ENCODE measurements at regions not wholly inside any gene's neighbourhood (a gene's known extent, or its start where the extent isn't known, plus 50 kb on each side); places are given as distances from the start of the nearest gene placed in this dataset.

- CTCF ChIA-PET: interaction anchor here (0.9 to 3.6 kb wide), 12 partner anchors 9 to 1345 kb away, joined by 3 to 31 read pairs (median 3); no protein-coding TSS in a partner anchor
- DNase-seq: peak; percentile 58
Measured at GRCh38 chr21:25313829-25314228, 293.5 kb downstream of the MRPL39 start.

GRCh38 chr21:25307489-25307888 lies 299.8 kb downstream of the MRPL39 start:
- POLR2A ChIA-PET: no interaction called here

More at GRCh38 chr21:25313829-25314228, 293.5 kb downstream of the MRPL39 start:
- no peak overlapping the region for H3K9ac ChIP-seq (ENCODE audit: low read length)
- H3K4me1 ChIP-seq (ENCODE audit: control insufficient read depth in 2 of 2, insufficient read depth in 2 of 2, low read length in 2 of 2): peaks cover 3 to 10% of the 10 kb centered on the region in 2 donors
- TF ChIP-seq CTCF (IDR thresholded peaks at IDR 0.05) (peak; percentile 76), EZH2 (IDR thresholded peaks at IDR 0.05; ENCODE audit: borderline replicate concordance, insufficient read depth, low read depth, low read length, poor library complexity, severe bottlenecking) (no peak)
- Mint-ChIP-seq H3K4me1 (peaks cover 13% of the 10 kb centered on the region), H3K4me3 (peak overlapping the region; percentile 42), H3K27me3 (no peaks in the 10 kb centered on the region), H3K27ac (no peak overlapping the region), H3K9me3 (ENCODE audit: insufficient read depth) (peaks cover 7% of the 10 kb centered on the region)
- H3K4me3 ChIP-seq (ENCODE audit: control extremely low read depth in 1 of 5, extremely low read depth in 1 of 5, insufficient read depth in 1 of 5, low read depth in 2 of 5, low read length in 4 of 5): peak overlapping the region in 1 of 5 experiments; percentile 13
- intact Hi-C loops (cut with micrococcal nuclease): loop anchor here (5.0 kb wide), 1 partner anchor 1462 kb away; no protein-coding TSS in a partner anchor
- ATAC-seq (ENCODE audit: low read depth): no peak
- H3K36me3 ChIP-seq (replicated peaks in 1 of 2; ENCODE audit: control extremely low read depth in 1 of 2, control insufficient read depth in 1 of 2, extremely low read depth in 1 of 2, insufficient read depth in 2 of 2, low read length in 1 of 2): no peaks in the 10 kb centered on the region
- peak overlapping the region; percentile 20 for H2AFZ ChIP-seq (ENCODE audit: insufficient read depth, low read depth, low read length, poor library complexity, severe bottlenecking)
- no peaks in the 10 kb centered on the region for H4K20me1 ChIP-seq (ENCODE audit: control insufficient read depth, insufficient read depth, low read length, poor library complexity, severe bottlenecking)
- peaks cover 4 to 18% (median 5%) of the 10 kb centered on the region in 3 donors for H3K9me3 ChIP-seq (ENCODE audit: control extremely low read depth in 1 of 3, control insufficient read depth in 2 of 3, insufficient read depth in 1 of 3, low read length in 2 of 3)
- no peak overlapping the region for H3K27ac ChIP-seq (ENCODE audit: low read length in 2 of 2)
- WGBS (ENCODE audit: insufficient coverage): no CpG with 5 or more reads among the region's 3 CpGs
- POLR2A ChIA-PET: no interaction called here
- H3K79me2 ChIP-seq (ENCODE audit: control insufficient read depth, insufficient read depth, low read length): no peaks in the 10 kb centered on the region
- H3K4me2 ChIP-seq (replicated peaks; ENCODE audit: low read depth, low read length, poor library complexity, severe bottlenecking): peak overlapping the region; percentile 45
- H3K27me3 ChIP-seq (replicated peaks in 1 of 4; ENCODE audit: control extremely low read depth in 1 of 4, control insufficient read depth in 3 of 4, insufficient read depth in 4 of 4, low read length in 3 of 4): no peaks in the 10 kb centered on the region

More at GRCh38 chr21:25307489-25307888, 299.8 kb downstream of the MRPL39 start:
- H3K4me1 ChIP-seq (ENCODE audit: control insufficient read depth in 2 of 2, insufficient read depth in 2 of 2, low read length in 2 of 2): no peaks in the 10 kb centered on the region
- H3K36me3 ChIP-seq (replicated peaks in 1 of 2; ENCODE audit: control extremely low read depth in 1 of 2, control insufficient read depth in 1 of 2, extremely low read depth in 1 of 2, insufficient read depth in 2 of 2, low read length in 1 of 2): no peaks in the 10 kb centered on the region
- H3K27ac ChIP-seq (ENCODE audit: low read length in 2 of 2): no peak overlapping the region
- H3K27me3 ChIP-seq (replicated peaks in 1 of 4; ENCODE audit: control extremely low read depth in 1 of 4, control insufficient read depth in 3 of 4, insufficient read depth in 4 of 4, low read length in 3 of 4): no peaks in the 10 kb centered on the region
- H3K4me1 Mint-ChIP-seq: peaks cover 2% of the 10 kb centered on the region
- H3K9me3 ChIP-seq (ENCODE audit: control extremely low read depth in 1 of 3, control insufficient read depth in 2 of 3, insufficient read depth in 1 of 3, low read length in 2 of 3): peaks cover 7 to 26% (median 9%) of the 10 kb centered on the region in 3 donors
- H3K27me3 Mint-ChIP-seq: no peaks in the 10 kb centered on the region
- H3K9me3 Mint-ChIP-seq (ENCODE audit: insufficient read depth): peaks cover 12% of the 10 kb centered on the region
- H3K79me2 ChIP-seq (ENCODE audit: control insufficient read depth, insufficient read depth, low read length): no peaks in the 10 kb centered on the region
- H3K4me3 Mint-ChIP-seq: no peak overlapping the region
- no peak overlapping the region for H3K27ac Mint-ChIP-seq
- TF ChIP-seq EZH2 (IDR thresholded peaks at IDR 0.05; ENCODE audit: borderline replicate concordance, insufficient read depth, low read depth, low read length, poor library complexity, severe bottlenecking) (no peak), CTCF (IDR thresholded peaks at IDR 0.05) (no peak)
- no peak overlapping the region for H3K4me3 ChIP-seq (ENCODE audit: control extremely low read depth in 1 of 5, extremely low read depth in 1 of 5, insufficient read depth in 1 of 5, low read depth in 2 of 5, low read length in 4 of 5)
- intact Hi-C loops (cut with micrococcal nuclease): no loop called here
- CTCF ChIA-PET: no interaction called here
- H3K4me2 ChIP-seq (replicated peaks; ENCODE audit: low read depth, low read length, poor library complexity, severe bottlenecking): no peak overlapping the region
- no peak overlapping the region for H2AFZ ChIP-seq (ENCODE audit: insufficient read depth, low read depth, low read length, poor library complexity, severe bottlenecking)
- DNase-seq (no peak), ATAC-seq (ENCODE audit: low read depth) (no peak)
- H4K20me1 ChIP-seq (ENCODE audit: control insufficient read depth, insufficient read depth, low read length, poor library complexity, severe bottlenecking): no peaks in the 10 kb centered on the region
- no peak overlapping the region for H3K9ac ChIP-seq (ENCODE audit: low read length)
- 100% methylated on average over 1 of the region's 1 CpG for WGBS (ENCODE audit: insufficient coverage)

Data from B cell (primary cell).